ENCODE measurements at regions not wholly inside any gene's neighbourhood (a gene's known extent, or its start where the extent isn't known, plus 50 kb on each side); places are given as distances from the start of the nearest gene placed in this dataset.

DNA sequence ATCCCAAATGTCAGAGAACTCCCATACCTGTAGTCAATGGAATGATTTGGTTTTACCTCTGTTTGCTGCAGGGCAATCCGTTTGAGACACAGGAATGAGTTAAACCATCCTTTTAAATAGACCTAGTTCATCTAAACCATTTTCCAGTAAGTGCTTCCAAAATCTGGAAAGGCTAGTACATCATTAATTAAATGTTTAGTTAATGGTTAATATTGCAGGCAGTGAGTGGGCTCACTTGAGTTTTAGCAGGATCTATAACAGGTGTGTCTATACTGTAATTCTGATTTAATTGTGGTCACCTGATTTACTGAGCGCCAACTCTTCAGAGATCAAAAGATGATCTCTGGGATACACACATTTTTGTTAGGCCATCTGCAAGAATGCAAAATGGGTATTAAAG, 353.9 kb upstream of the ROPN1 start:
- H2AK5ac ChIP-seq (ENCODE audit: low read depth, low read length), result no peak overlapping the region
- no peak overlapping the region for H2AFZ ChIP-seq (ENCODE audit: low read length)
- no peaks in the 10 kb centered on the region for H3K79me1 ChIP-seq (ENCODE audit: low read depth, low read length)
- H3K18ac ChIP-seq (ENCODE audit: extremely low read depth, low read length), result no peak overlapping the region
- no peak overlapping the region for H3K23ac ChIP-seq (ENCODE audit: insufficient read length)
- no peak overlapping the region for H4K91ac ChIP-seq (replicated peaks; ENCODE audit: insufficient read length, low read length)
- no peak overlapping the region for H2BK12ac ChIP-seq (ENCODE audit: low read depth, low read length)
- H3K36me3 ChIP-seq (ENCODE audit: control insufficient read depth in 2 of 4, insufficient read depth in 4 of 4, low read length in 3 of 4), result no peaks in the 10 kb centered on the region
- no peak overlapping the region for H3K4me3 ChIP-seq (ENCODE audit: extremely low read depth in 1 of 4, insufficient read depth in 2 of 4, low read depth in 3 of 4, low read length in 4 of 4)
- no peaks in the 10 kb centered on the region for H3K79me2 ChIP-seq (ENCODE audit: control insufficient read depth in 1 of 2, insufficient read depth in 2 of 2, low read length in 2 of 2)
- H3K56ac ChIP-seq (replicated peaks; ENCODE audit: insufficient read length, low read depth, low read length), result no peak overlapping the region
- H3K9me3 ChIP-seq (ENCODE audit: insufficient read depth in 2 of 2, low read depth in 1 of 2, low read length in 1 of 2), result no peaks in the 10 kb centered on the region
- no peak for FAIRE-seq
- no peak overlapping the region for H3K27ac ChIP-seq (ENCODE audit: low read depth, low read length)
- DNase-seq (ENCODE audit: low read depth in 1 of 2, low spot score in 2 of 2), result no peak
- H2BK120ac ChIP-seq (replicated peaks; ENCODE audit: low read depth, low read length), result no peak overlapping the region
- no peak overlapping the region for H2BK20ac ChIP-seq (ENCODE audit: low read length)
- H4K20me1 ChIP-seq (replicated peaks in 1 of 2; ENCODE audit: control insufficient read depth in 1 of 2, insufficient read depth in 2 of 2, low read length in 2 of 2), result no peaks in the 10 kb centered on the region
- H4K8ac ChIP-seq (ENCODE audit: extremely low read depth, insufficient read depth, low read length), result no peak overlapping the region
- no peaks in the 10 kb centered on the region for H3K27me3 ChIP-seq (replicated peaks in 1 of 4; ENCODE audit: control insufficient read depth in 3 of 4, extremely low read depth in 1 of 4, insufficient read depth in 3 of 4, low read length in 3 of 4)
- no peaks in the 10 kb centered on the region for H3K23me2 ChIP-seq (ENCODE audit: low read depth, low read length)
- H3K4ac ChIP-seq (replicated peaks; ENCODE audit: insufficient read length, low read depth, low read length), result no peak overlapping the region
- no peak overlapping the region for H3K14ac ChIP-seq (ENCODE audit: insufficient read length)
- no peak overlapping the region for H4K5ac ChIP-seq (ENCODE audit: insufficient read length, low read depth, low read length)
- POLR2A ChIA-PET (ENCODE audit: partially characterized antibody), result no interaction called here
- H2BK5ac ChIP-seq (ENCODE audit: low read depth, low read length), result no peak overlapping the region
- CTCF ChIA-PET (ENCODE audit: partially characterized antibody), result no interaction called here
- 96% methylated on average over 2 of the region's 2 CpGs; no CpG with 5 or more reads in 1 of the 2 experiments for WGBS, 2 experiments (ENCODE audit: extremely low coverage in 1 of 2, insufficient coverage in 1 of 2, insufficient read length in 1 of 2, insufficient replicate concordance in 2 of 2, low coverage in 1 of 2, low lambda C conversion rate in 2 of 2, missing lambda C conversion rate in 1 of 2)
- H3K4me1 ChIP-seq (replicated peaks in 1 of 4; ENCODE audit: control insufficient read depth in 3 of 4, insufficient read depth in 4 of 4, low read length in 3 of 4), result no peaks in the 10 kb centered on the region
- H3K9ac ChIP-seq (replicated peaks in 1 of 4; ENCODE audit: extremely low read depth in 1 of 4, low read depth in 3 of 4, low read length in 3 of 4), result no peak overlapping the region
- no peak overlapping the region for H3K4me2 ChIP-seq (ENCODE audit: insufficient read depth in 1 of 2, low read depth in 2 of 2, low read length in 2 of 2)
- H2BK15ac ChIP-seq (ENCODE audit: low read length), result no peak overlapping the region
- no peak for TF ChIP-seq SP2 (IDR thresholded peaks at IDR 0.05; ENCODE audit: low read length)
- no peak for TF ChIP-seq SP4 (IDR thresholded peaks at IDR 0.05; ENCODE audit: low read length)
- no peak for TF ChIP-seq YY1 (IDR thresholded peaks at IDR 0.05; ENCODE audit: low read depth, low read length)
- no peak for TF ChIP-seq EP300 (IDR thresholded peaks at IDR 0.05; ENCODE audit: borderline replicate concordance in 1 of 2, low read depth in 2 of 2, low read length in 2 of 2)
- no peak for TF ChIP-seq NANOG (IDR thresholded peaks at IDR 0.05; ENCODE audit: insufficient read depth, low read depth, low read length, poor library complexity, severe bottlenecking)
